ENCODE measurements at regions not wholly inside any gene's neighbourhood (a gene's known extent, or its start where the extent isn't known, plus 50 kb on each side); places are given as distances from the start of the nearest gene placed in this dataset.

DNA sequence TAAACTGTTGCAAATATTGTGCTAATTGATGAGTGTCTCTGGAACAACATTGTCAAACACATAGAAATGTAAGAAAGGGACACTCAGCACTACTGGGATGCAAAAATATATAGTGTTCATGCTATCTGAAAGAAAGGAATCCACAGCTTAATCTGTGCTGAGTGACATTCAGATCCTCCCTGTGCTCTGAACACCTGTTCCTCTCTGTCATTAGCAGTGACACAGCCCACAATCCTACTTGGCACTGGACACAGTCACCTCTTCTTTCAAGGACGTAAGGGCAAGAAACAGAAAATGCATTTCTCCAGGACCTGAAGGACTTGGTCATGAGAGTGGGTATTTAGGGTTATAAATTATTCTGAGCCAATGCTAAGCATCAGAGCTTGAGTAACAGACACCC is 121.4 kb upstream of the SV2C start:
- H3K79me2 ChIP-seq (ENCODE audit: control insufficient read depth in 1 of 2, insufficient read depth in 2 of 2, low read length in 2 of 2) = no peaks in the 10 kb centered on the region
- H3K79me1 ChIP-seq (ENCODE audit: low read depth, low read length) = no peaks in the 10 kb centered on the region
- no peak overlapping the region for H2AK5ac ChIP-seq (ENCODE audit: low read depth, low read length)
- H3K4me2 ChIP-seq (ENCODE audit: insufficient read depth in 1 of 2, low read depth in 2 of 2, low read length in 2 of 2) = no peak overlapping the region
- peaks cover 14 to 16% of the 10 kb centered on the region in 2 experiments for H3K9me3 ChIP-seq (ENCODE audit: insufficient read depth in 2 of 2, low read depth in 1 of 2, low read length in 1 of 2)
- H3K23me2 ChIP-seq (ENCODE audit: low read depth, low read length) = no peaks in the 10 kb centered on the region
- H3K36me3 ChIP-seq (ENCODE audit: control insufficient read depth in 2 of 4, insufficient read depth in 4 of 4, low read length in 3 of 4) = no peaks in the 10 kb centered on the region; a peak in 1 of 8 replicates
- no peaks in the 10 kb centered on the region for H3K4me1 ChIP-seq (replicated peaks in 1 of 4; ENCODE audit: control insufficient read depth in 3 of 4, insufficient read depth in 4 of 4, low read length in 3 of 4)
- no peak overlapping the region for H4K5ac ChIP-seq (ENCODE audit: insufficient read length, low read depth, low read length)
- DNase-seq (ENCODE audit: low read depth in 1 of 2, low spot score in 2 of 2) (no peak), FAIRE-seq (no peak)
- no peak overlapping the region for H4K91ac ChIP-seq (replicated peaks; ENCODE audit: insufficient read length, low read length)
- no peak overlapping the region for H3K56ac ChIP-seq (replicated peaks; ENCODE audit: insufficient read length, low read depth, low read length)
- H3K23ac ChIP-seq (ENCODE audit: insufficient read length) = no peak overlapping the region
- WGBS, 2 experiments (ENCODE audit: extremely low coverage in 1 of 2, insufficient coverage in 1 of 2, insufficient read length in 1 of 2, insufficient replicate concordance in 2 of 2, low coverage in 1 of 2, low lambda C conversion rate in 2 of 2, missing lambda C conversion rate in 1 of 2) = 86% methylated on average over 1 of the region's 1 CpG; no CpG with 5 or more reads in 1 of the 2 experiments
- no peak overlapping the region for H2AFZ ChIP-seq (ENCODE audit: low read length)
- no peak overlapping the region for H3K4ac ChIP-seq (replicated peaks; ENCODE audit: insufficient read length, low read depth, low read length)
- no peak overlapping the region for H2BK15ac ChIP-seq (ENCODE audit: low read length)
- H4K8ac ChIP-seq (ENCODE audit: extremely low read depth, insufficient read depth, low read length) = no peak overlapping the region
- no peak overlapping the region for H3K27ac ChIP-seq (ENCODE audit: low read depth, low read length)
- no peak overlapping the region for H3K4me3 ChIP-seq (ENCODE audit: extremely low read depth in 1 of 4, insufficient read depth in 2 of 4, low read depth in 3 of 4, low read length in 4 of 4)
- TF ChIP-seq, protein P1, sequence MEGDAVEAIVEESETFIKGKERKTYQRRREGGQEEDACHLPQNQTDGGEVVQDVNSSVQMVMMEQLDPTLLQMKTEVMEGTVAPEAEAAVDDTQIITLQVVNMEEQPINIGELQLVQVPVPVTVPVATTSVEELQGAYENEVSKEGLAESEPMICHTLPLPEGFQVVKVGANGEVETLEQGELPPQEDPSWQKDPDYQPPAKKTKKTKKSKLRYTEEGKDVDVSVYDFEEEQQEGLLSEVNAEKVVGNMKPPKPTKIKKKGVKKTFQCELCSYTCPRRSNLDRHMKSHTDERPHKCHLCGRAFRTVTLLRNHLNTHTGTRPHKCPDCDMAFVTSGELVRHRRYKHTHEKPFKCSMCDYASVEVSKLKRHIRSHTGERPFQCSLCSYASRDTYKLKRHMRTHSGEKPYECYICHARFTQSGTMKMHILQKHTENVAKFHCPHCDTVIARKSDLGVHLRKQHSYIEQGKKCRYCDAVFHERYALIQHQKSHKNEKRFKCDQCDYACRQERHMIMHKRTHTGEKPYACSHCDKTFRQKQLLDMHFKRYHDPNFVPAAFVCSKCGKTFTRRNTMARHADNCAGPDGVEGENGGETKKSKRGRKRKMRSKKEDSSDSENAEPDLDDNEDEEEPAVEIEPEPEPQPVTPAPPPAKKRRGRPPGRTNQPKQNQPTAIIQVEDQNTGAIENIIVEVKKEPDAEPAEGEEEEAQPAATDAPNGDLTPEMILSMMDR (IDR thresholded peaks at IDR 0.05; ENCODE audit: control extremely low read depth in 1 of 3, insufficient read depth in 1 of 3, low read depth in 1 of 3, low read length in 3 of 3) = no peak
- TF ChIP-seq BACH1 (IDR thresholded peaks at IDR 0.05; ENCODE audit: low read length) = no peak
- TF ChIP-seq TAF1 (IDR thresholded peaks at IDR 0.05; ENCODE audit: low read depth, low read length) = no peak
- TF ChIP-seq POLR2AphosphoS5 (IDR thresholded peaks at IDR 0.05; ENCODE audit: low read depth, low read length) = no peak
- no peak for TF ChIP-seq EZH2 (IDR thresholded peaks at IDR 0.05; ENCODE audit: low read depth, low read length, severe bottlenecking)
- no peak for TF ChIP-seq SAP30 (IDR thresholded peaks at IDR 0.05; ENCODE audit: insufficient read depth, insufficient replicate concordance, low read length)
- TF ChIP-seq NRF1 (IDR thresholded peaks at IDR 0.05; ENCODE audit: low read depth, low read length) = no peak
- TF ChIP-seq SIX5 (IDR thresholded peaks at IDR 0.05; ENCODE audit: low read depth, low read length) = no peak
- TF ChIP-seq, protein P2, sequence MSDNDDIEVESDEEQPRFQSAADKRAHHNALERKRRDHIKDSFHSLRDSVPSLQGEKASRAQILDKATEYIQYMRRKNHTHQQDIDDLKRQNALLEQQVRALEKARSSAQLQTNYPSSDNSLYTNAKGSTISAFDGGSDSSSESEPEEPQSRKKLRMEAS (IDR thresholded peaks at IDR 0.05) = no peak
- no peak for TF ChIP-seq SP4 (IDR thresholded peaks at IDR 0.05; ENCODE audit: low read length)
- no peak for TF ChIP-seq CBX5 (IDR thresholded peaks at IDR 0.05; ENCODE audit: low read depth, low read length)
- no peak overlapping the region for H3K14ac ChIP-seq (ENCODE audit: insufficient read length)
- ChIA-PET CTCF (ENCODE audit: partially characterized antibody) (no interaction called here), POLR2A (ENCODE audit: partially characterized antibody) (no interaction called here)
- no peak overlapping the region for H3K18ac ChIP-seq (ENCODE audit: extremely low read depth, low read length)
- H2BK20ac ChIP-seq (ENCODE audit: low read length) = no peak overlapping the region
- no peak overlapping the region for H2BK5ac ChIP-seq (ENCODE audit: low read depth, low read length)
- H4K20me1 ChIP-seq (replicated peaks in 1 of 2; ENCODE audit: control insufficient read depth in 1 of 2, insufficient read depth in 2 of 2, low read length in 2 of 2) = no peaks in the 10 kb centered on the region
- no peak overlapping the region for H3K9ac ChIP-seq (replicated peaks in 1 of 4; ENCODE audit: extremely low read depth in 1 of 4, low read depth in 3 of 4, low read length in 3 of 4)
- no peaks in the 10 kb centered on the region for H3K27me3 ChIP-seq (replicated peaks in 1 of 4; ENCODE audit: control insufficient read depth in 3 of 4, extremely low read depth in 1 of 4, insufficient read depth in 3 of 4, low read length in 3 of 4)
- no peak overlapping the region for H2BK120ac ChIP-seq (replicated peaks; ENCODE audit: low read depth, low read length)
- no peak overlapping the region for H2BK12ac ChIP-seq (ENCODE audit: low read depth, low read length)

Measured in H1 (cell line).